SK-N-MC (cell line): ENCODE measurements at regions not wholly inside any gene's neighbourhood (a gene's known extent, or its start where the extent isn't known, plus 50 kb on each side); places are given as distances from the start of the nearest gene placed in this dataset.

Source experiments
- DNase-seq: peaks from one replicate; pipeline ENCODE4 v3.0.0-alpha.2; 2011; ENCODE audit warnings: low read depth, low spot score
- H3K27ac ChIP-seq: fragments of 200-600 bp; sonication (generic); 2 replicates; pipeline ENCODE4 v1.5.1; 2016; ENCODE audit warnings: mixed run types
- H3K36me3 ChIP-seq: fragments of 200-600 bp; sonication (generic); 2 replicates; pipeline ENCODE4 v1.6.1; 2017; ENCODE audit warnings: antibody characterized with exemption, low read length, mixed read lengths; ENCODE audit not compliant: insufficient read depth
- H3K4me3 ChIP-seq: fragments of 200-600 bp; sonication (generic); 2 replicates; pipeline ENCODE4 v1.5.1; 2016
- H3K9ac ChIP-seq: fragments of 200-600 bp; sonication (generic); 2 replicates; pipeline ENCODE4 v1.8.0; 2017; ENCODE audit warnings: mixed run types, mixed read lengths; ENCODE audit not compliant: insufficient read length
- H3K9me3 ChIP-seq: fragments of 200-600 bp; sonication (generic); 2 replicates; pipeline ENCODE4 v1.6.1; 2017; ENCODE audit warnings: low read depth, mild to moderate bottlenecking, antibody characterized with exemption, low read length, moderate library complexity, mixed read lengths
- EZH2 ChIP-seq: fragments of 200-600 bp; sonication (generic); IDR thresholded peaks from one replicate; pipeline ENCODE4 v1.6.1; 2017; ENCODE audit warnings: antibody characterized with exemption
- FOXP2 ChIP-seq: optimal IDR thresholded peaks from 2 replicates; pipeline ENCODE3; 2011; ENCODE audit warnings: mild to moderate bottlenecking, moderate library complexity; ENCODE audit not compliant: insufficient read depth; ENCODE audit errors: extremely low read length, control extremely low read depth
- POLR2AphosphoS5 ChIP-seq: IDR thresholded peaks from 2 replicates; pipeline ENCODE4 v1.6.1; 2012; ENCODE audit warnings: mild to moderate bottlenecking, low read depth, low read length, borderline replicate concordance

- Histone ChIP-seq H3K9ac (no peak overlapping the region), H3K4me3 (no peak overlapping the region), H3K36me3 (no peaks in the 10 kb centered on the region), H3K9me3 (no peaks in the 10 kb centered on the region), H3K27ac (no peak overlapping the region)
- no peak for DNase-seq
- no peak for TF ChIP-seq POLR2AphosphoS5
- no peak for TF ChIP-seq EZH2
- TF ChIP-seq FOXP2 = no peak
Observed at GRCh38 chr2:136214307-136215200, 96.6 kb upstream of the CXCR4 start.

- Histone ChIP-seq H3K36me3 (no peaks in the 10 kb centered on the region), H3K9me3 (no peaks in the 10 kb centered on the region), H3K9ac (no peak overlapping the region), H3K4me3 (no peak overlapping the region), H3K27ac (no peak overlapping the region)
- TF ChIP-seq POLR2AphosphoS5 = no peak
- no peak for TF ChIP-seq FOXP2
- no peak for TF ChIP-seq EZH2
- DNase-seq = no peak
Observed at GRCh38 chr2:136213836-136214235, 95.9 kb upstream of the CXCR4 start.

- H3K4me3 ChIP-seq = no peak overlapping the region
- H3K36me3 ChIP-seq = no peaks in the 10 kb centered on the region
- H3K9me3 ChIP-seq = no peaks in the 10 kb centered on the region
- H3K27ac ChIP-seq = no peak overlapping the region
- DNase-seq = no peak
- no peak overlapping the region for H3K9ac ChIP-seq
- TF ChIP-seq EZH2 (no peak), FOXP2 (no peak), POLR2AphosphoS5 (no peak)
Observed at GRCh38 chr2:136212426-136213378, 94.8 kb upstream of the CXCR4 start.

GRCh38 chr2:136211701-136212100 lies 93.8 kb upstream of the CXCR4 start:
- no peak for TF ChIP-seq FOXP2
- no peak for TF ChIP-seq EZH2
- no peak for TF ChIP-seq POLR2AphosphoS5
- H3K27ac ChIP-seq = no peak overlapping the region
- no peak overlapping the region for H3K9ac ChIP-seq
- DNase-seq = no peak
- no peaks in the 10 kb centered on the region for H3K9me3 ChIP-seq
- no peak overlapping the region for H3K4me3 ChIP-seq
- no peaks in the 10 kb centered on the region for H3K36me3 ChIP-seq

- TF ChIP-seq POLR2AphosphoS5 (no peak), FOXP2 (no peak), EZH2 (no peak)
- no peak overlapping the region for H3K27ac ChIP-seq
Observed at GRCh38 chr2:136210822-136211221, 92.9 kb upstream of the CXCR4 start.

GRCh38 chr2:136210455-136210805 lies 92.5 kb upstream of the CXCR4 start:
- Histone ChIP-seq H3K36me3 (no peaks in the 10 kb centered on the region), H3K9me3 (no peaks in the 10 kb centered on the region), H3K27ac (no peak overlapping the region), H3K4me3 (no peak overlapping the region), H3K9ac (no peak overlapping the region)
- no peak for DNase-seq
- no peak for TF ChIP-seq EZH2
- TF ChIP-seq POLR2AphosphoS5 = no peak
- no peak for TF ChIP-seq FOXP2

More at GRCh38 chr2:136210822-136211221, 92.9 kb upstream of the CXCR4 start:
- no peak for DNase-seq
- H3K4me3 ChIP-seq = no peak overlapping the region
- H3K36me3 ChIP-seq = no peaks in the 10 kb centered on the region
- no peaks in the 10 kb centered on the region for H3K9me3 ChIP-seq
- no peak overlapping the region for H3K9ac ChIP-seq

- H3K36me3 ChIP-seq = no peaks in the 10 kb centered on the region
- no peak overlapping the region for H3K4me3 ChIP-seq
- H3K27ac ChIP-seq = no peak overlapping the region
- no peak for TF ChIP-seq FOXP2
- no peak for TF ChIP-seq POLR2AphosphoS5
- no peak for TF ChIP-seq EZH2
- DNase-seq = no peak
- no peak overlapping the region for H3K9ac ChIP-seq
- H3K9me3 ChIP-seq = no peaks in the 10 kb centered on the region
Observed at GRCh38 chr2:136209561-136210454, 91.9 kb upstream of the CXCR4 start.
